ENCODE measurements at regions not wholly inside any gene's neighbourhood (a gene's known extent, or its start where the extent isn't known, plus 50 kb on each side); places are given as distances from the start of the nearest gene placed in this dataset.

GRCh38 chr9:4435197-4435596 lies 55.1 kb upstream of the SLC1A1 start:
- DNase-seq (ENCODE audit: low spot score), result peak; percentile 47

- no peak for DNase-seq (ENCODE audit: low spot score)
Observed at GRCh38 chr9:4433379-4433778, 56.9 kb upstream of the SLC1A1 start.

- no peak for DNase-seq (ENCODE audit: low spot score)
Observed at GRCh38 chr9:4430432-4431261, 59.6 kb upstream of the SLC1A1 start.

GRCh38 chr9:4425319-4426045 lies 64.8 kb upstream of the SLC1A1 start:
- no peak for DNase-seq (ENCODE audit: low spot score)

GRCh38 chr9:4424891-4425290 lies 65.4 kb upstream of the SLC1A1 start:
- no peak for DNase-seq (ENCODE audit: low spot score)

GRCh38 chr9:4424038-4424437 lies 66.2 kb upstream of the SLC1A1 start:
- no peak for DNase-seq (ENCODE audit: low spot score)

- no peak for DNase-seq (ENCODE audit: low spot score)
Observed at GRCh38 chr9:4423207-4423610, 67.1 kb upstream of the SLC1A1 start.

GRCh38 chr9:4422495-4422894 lies 67.8 kb upstream of the SLC1A1 start:
- no peak for DNase-seq (ENCODE audit: low spot score)

GRCh38 chr9:4421847-4422246 lies 68.4 kb upstream of the SLC1A1 start:
- DNase-seq (ENCODE audit: low spot score), result no peak

GRCh38 chr9:4420351-4420750 lies 69.9 kb upstream of the SLC1A1 start:
- DNase-seq (ENCODE audit: low spot score), result no peak

- DNase-seq (ENCODE audit: low spot score), result no peak
Observed at GRCh38 chr9:4417578-4418325, 72.5 kb upstream of the SLC1A1 start.

GRCh38 chr9:4416467-4416866 lies 73.8 kb upstream of the SLC1A1 start:
- DNase-seq (ENCODE audit: low spot score), result no peak

- DNase-seq (ENCODE audit: low spot score), result no peak
Observed at GRCh38 chr9:4415281-4415680, 75.0 kb upstream of the SLC1A1 start.

GRCh38 chr9:4413856-4414255 lies 76.4 kb upstream of the SLC1A1 start:
- no peak for DNase-seq (ENCODE audit: low spot score)

- DNase-seq (ENCODE audit: low spot score), result no peak
Observed at GRCh38 chr9:4404156-4404555, 86.1 kb upstream of the SLC1A1 start.

- DNase-seq (ENCODE audit: low spot score), result no peak
Observed at GRCh38 chr9:4402501-4402900, 87.8 kb upstream of the SLC1A1 start.

- no peak for DNase-seq (ENCODE audit: low spot score)
Observed at GRCh38 chr9:4400731-4401130, 89.5 kb upstream of the SLC1A1 start.

- DNase-seq (ENCODE audit: low spot score), result peak; percentile 19
Observed at GRCh38 chr9:4397917-4398316, 92.4 kb upstream of the SLC1A1 start.

- no peak for DNase-seq (ENCODE audit: low spot score)
Observed at GRCh38 chr9:4393806-4394523, 94.1 kb upstream of the GLIS3 start.

- no peak for DNase-seq (ENCODE audit: low spot score)
Observed at GRCh38 chr9:4389755-4390154, 89.9 kb upstream of the GLIS3 start.

- DNase-seq (ENCODE audit: low spot score), result no peak
Observed at GRCh38 chr9:4389003-4389402, 89.1 kb upstream of the GLIS3 start.

- no peak for DNase-seq (ENCODE audit: low spot score)
Observed at GRCh38 chr9:4386819-4387218, 87.0 kb upstream of the GLIS3 start.

Data from hepatic stellate cell (primary cell).